ENCODE measurements at regions not wholly inside any gene's neighbourhood (a gene's known extent, or its start where the extent isn't known, plus 50 kb on each side); places are given as distances from the start of the nearest gene placed in this dataset.

- Histone ChIP-seq H4K20me1 (replicated peaks; ENCODE audit: control insufficient read depth, extremely low read depth, insufficient read depth, low read length) (no peaks in the 10 kb centered on the region), H3K9me3 (replicated peaks; ENCODE audit: control insufficient read depth, insufficient read depth, low read length) (no peaks in the 10 kb centered on the region), H3K4me3 (replicated peaks in 1 of 3; ENCODE audit: insufficient read depth in 1 of 3, low read depth in 1 of 3, low read length in 3 of 3) (no peak overlapping the region), H3K36me3 (ENCODE audit: control insufficient read depth in 2 of 2, extremely low read depth in 1 of 2, insufficient read depth in 2 of 2, low read length in 2 of 2) (no peaks in the 10 kb centered on the region), H3K27ac (ENCODE audit: insufficient read depth, low read depth, low read length) (no peak overlapping the region), H3K79me2 (ENCODE audit: control insufficient read depth, insufficient read depth, low read length) (no peaks in the 10 kb centered on the region), H3K4me2 (ENCODE audit: insufficient read depth, low read length) (no peak overlapping the region), H3K27me3 (ENCODE audit: control insufficient read depth in 2 of 2, insufficient read depth in 2 of 2, low read length in 2 of 2) (no peaks in the 10 kb centered on the region), H3K9me1 (replicated peaks; ENCODE audit: control insufficient read depth, extremely low read depth, insufficient read depth, low read length) (no peaks in the 10 kb centered on the region), H3K9ac (replicated peaks; ENCODE audit: extremely low read depth, insufficient read depth, low read length) (no peak overlapping the region), H3K4me1 (ENCODE audit: control insufficient read depth, extremely low read depth, insufficient read depth, low read length) (peaks cover 7% of the 10 kb centered on the region), H2AFZ (ENCODE audit: low read depth, low read length) (no peak overlapping the region)
- BruUV-seq (replicated peaks) = no TSS peak
- CTCF ChIA-PET = interaction anchor here (1.3 kb wide), 1 partner anchor 9 kb away, joined by 5 read pairs; no protein-coding TSS in a partner anchor
- intact Hi-C loops (cut with micrococcal nuclease) = no loop called here
- no peak for TF ChIP-seq POLR2A (IDR thresholded peaks at IDR 0.05; ENCODE audit: low read depth, low read length)
- TF ChIP-seq EZH2 (IDR thresholded peaks at IDR 0.05; ENCODE audit: borderline replicate concordance, low read depth, low read length, severe bottlenecking) = no peak
- DNase-seq (ENCODE audit: low read depth, low spot score) = no peak
- dilution Hi-C loops (cut with MboI; ENCODE audit: extremely low pct_ligation_motif_present, low sequenced_read_pairs) = no loop called here
- POLR2A ChIA-PET = no interaction called here
- FAIRE-seq = no peak
These were observed 403.0 kb downstream of the NOVA1 start for GRCh38 chr14:26194816-26195215.

GRCh38 chr14:26191671-26192070 is 406.2 kb downstream of the NOVA1 start:
- POLR2A ChIA-PET = no interaction called here
- FAIRE-seq = no peak
- H3K79me2 ChIP-seq (ENCODE audit: control insufficient read depth, insufficient read depth, low read length) = no peaks in the 10 kb centered on the region
- TF ChIP-seq POLR2A (IDR thresholded peaks at IDR 0.05; ENCODE audit: low read depth, low read length) (no peak), GATA2 (IDR thresholded peaks at IDR 0.05; ENCODE audit: insufficient read depth, insufficient read length, low read depth, low read length) (no peak), CTCF (IDR thresholded peaks at IDR 0.05; ENCODE audit: extremely low read depth in 1 of 2, insufficient read depth in 1 of 2, low read depth in 1 of 2, low read length in 2 of 2) (no peak), JUN (IDR thresholded peaks at IDR 0.05; ENCODE audit: borderline replicate concordance, insufficient read depth, insufficient read length, low read depth) (no peak), MYC (IDR thresholded peaks at IDR 0.05; ENCODE audit: low read depth, low read length) (no peak), POLR2AphosphoS5 (IDR thresholded peaks at IDR 0.05; ENCODE audit: insufficient read depth, low read depth, low read length) (no peak), EZH2 (IDR thresholded peaks at IDR 0.05; ENCODE audit: borderline replicate concordance, low read depth, low read length, severe bottlenecking) (no peak), MAX (IDR thresholded peaks at IDR 0.05; ENCODE audit: insufficient read depth, insufficient read length) (no peak), FOS (IDR thresholded peaks at IDR 0.05; ENCODE audit: borderline replicate concordance, insufficient read depth, low read length) (no peak)
- H3K36me3 ChIP-seq (ENCODE audit: control insufficient read depth in 2 of 2, extremely low read depth in 1 of 2, insufficient read depth in 2 of 2, low read length in 2 of 2) = no peaks in the 10 kb centered on the region
- H3K27ac ChIP-seq (ENCODE audit: insufficient read depth, low read depth, low read length) = no peak overlapping the region
- no peak overlapping the region for H2AFZ ChIP-seq (ENCODE audit: low read depth, low read length)
- dilution Hi-C loops (cut with MboI; ENCODE audit: extremely low pct_ligation_motif_present, low sequenced_read_pairs) (no loop called here), intact Hi-C loops (cut with micrococcal nuclease) (no loop called here)
- H4K20me1 ChIP-seq (replicated peaks; ENCODE audit: control insufficient read depth, extremely low read depth, insufficient read depth, low read length) = no peaks in the 10 kb centered on the region
- H3K9me3 ChIP-seq (replicated peaks; ENCODE audit: control insufficient read depth, insufficient read depth, low read length) = no peaks in the 10 kb centered on the region
- no peak overlapping the region for H3K4me2 ChIP-seq (ENCODE audit: insufficient read depth, low read length)
- no peak overlapping the region for H3K4me3 ChIP-seq (replicated peaks in 1 of 3; ENCODE audit: insufficient read depth in 1 of 3, low read depth in 1 of 3, low read length in 3 of 3)
- no peak overlapping the region for H3K9ac ChIP-seq (replicated peaks; ENCODE audit: extremely low read depth, insufficient read depth, low read length)
- H3K27me3 ChIP-seq (ENCODE audit: control insufficient read depth in 2 of 2, insufficient read depth in 2 of 2, low read length in 2 of 2) = no peaks in the 10 kb centered on the region
- peaks cover 7% of the 10 kb centered on the region for H3K4me1 ChIP-seq (ENCODE audit: control insufficient read depth, extremely low read depth, insufficient read depth, low read length)
- no peak for DNase-seq (ENCODE audit: low read depth, low spot score)
- no peaks in the 10 kb centered on the region for H3K9me1 ChIP-seq (replicated peaks; ENCODE audit: control insufficient read depth, extremely low read depth, insufficient read depth, low read length)
- BruUV-seq (replicated peaks) = no TSS peak
- CTCF ChIA-PET = interaction anchor here (0.9 to 1.3 kb wide), 3 partner anchors 11 to 725 kb away, joined by 3 to 4 read pairs (median 3); no protein-coding TSS in a partner anchor
